ENCODE measurements at regions not wholly inside any gene's neighbourhood (a gene's known extent, or its start where the extent isn't known, plus 50 kb on each side); places are given as distances from the start of the nearest gene placed in this dataset.
A peak's percentile ranks its signal among the peaks of the same experiment; 100 is the strongest.
"Not testable (repeated sequence)": the region's sequence is repeated elsewhere in the genome, so short reads cannot be mapped to it uniquely, and the experiment has no call there.

- no peak for DNase-seq
Observed at GRCh38 chr3:115252679-115253078, 105.6 kb upstream of the ZBTB20 start.

- DNase-seq: no peak
Observed at GRCh38 chr3:115254492-115255196, 107.6 kb upstream of the ZBTB20 start.

- no peak for DNase-seq
Observed at GRCh38 chr3:115255197-115255585, 108.1 kb upstream of the ZBTB20 start.

- no peak for DNase-seq
Observed at GRCh38 chr3:115270849-115271248, 123.8 kb upstream of the ZBTB20 start.

- DNase-seq: peak in 20 of 56 donors; percentile 1 to 61 (median 14)
Observed at GRCh38 chr3:115272036-115272824, 125.1 kb upstream of the ZBTB20 start.

- no peak for DNase-seq
Observed at GRCh38 chr3:115275896-115276295, 128.8 kb upstream of the ZBTB20 start.

- no peak for DNase-seq
Observed at GRCh38 chr3:115279939-115280338, 132.9 kb upstream of the ZBTB20 start.

- DNase-seq: no peak
Observed at GRCh38 chr3:115280506-115280905, 133.4 kb upstream of the ZBTB20 start.

- no peak for DNase-seq
Observed at GRCh38 chr3:115281697-115282675, 134.9 kb upstream of the ZBTB20 start.

GRCh38 chr3:115284980-115285379 is 137.9 kb upstream of the ZBTB20 start:
- no peak for DNase-seq

GRCh38 chr3:115286529-115287197 is 139.6 kb upstream of the ZBTB20 start:
- DNase-seq: no peak

GRCh38 chr3:115287198-115287597 is 140.1 kb upstream of the ZBTB20 start:
- DNase-seq: no peak

GRCh38 chr3:115292131-115292530 is 145.0 kb upstream of the ZBTB20 start:
- DNase-seq: no peak

GRCh38 chr3:115292677-115293165 is 145.6 kb upstream of the ZBTB20 start:
- DNase-seq: no peak

GRCh38 chr3:115293321-115293720 is 146.2 kb upstream of the ZBTB20 start:
- no peak for DNase-seq

GRCh38 chr3:115301364-115301860 is 154.3 kb upstream of the ZBTB20 start:
- DNase-seq: no peak

GRCh38 chr3:115317953-115318352 is 170.9 kb upstream of the ZBTB20 start:
- not testable (repeated sequence) for DNase-seq

GRCh38 chr3:115321400-115321805 is 174.3 kb upstream of the ZBTB20 start:
- DNase-seq: no peak

GRCh38 chr3:115322901-115323300 is 175.8 kb upstream of the ZBTB20 start:
- no peak for DNase-seq

GRCh38 chr3:115323380-115323779 is 176.3 kb upstream of the ZBTB20 start:
- DNase-seq: no peak

GRCh38 chr3:115324056-115324455 is 177.0 kb upstream of the ZBTB20 start:
- DNase-seq: no peak

Data from nucleus accumbens (tissue), 56 donors.